Activated gamma-delta T cell treated with Interleukin-2 at 50 U/mL for 16 hours (primary cell): ENCODE measurements at regions not wholly inside any gene's neighbourhood (a gene's known extent, or its start where the extent isn't known, plus 50 kb on each side); places are given as distances from the start of the nearest gene placed in this dataset.

ENCODE experiments used
- DNase-seq: peaks from one replicate; pipeline ENCODE4 v3.0.0-alpha.2; 2020

DNA sequence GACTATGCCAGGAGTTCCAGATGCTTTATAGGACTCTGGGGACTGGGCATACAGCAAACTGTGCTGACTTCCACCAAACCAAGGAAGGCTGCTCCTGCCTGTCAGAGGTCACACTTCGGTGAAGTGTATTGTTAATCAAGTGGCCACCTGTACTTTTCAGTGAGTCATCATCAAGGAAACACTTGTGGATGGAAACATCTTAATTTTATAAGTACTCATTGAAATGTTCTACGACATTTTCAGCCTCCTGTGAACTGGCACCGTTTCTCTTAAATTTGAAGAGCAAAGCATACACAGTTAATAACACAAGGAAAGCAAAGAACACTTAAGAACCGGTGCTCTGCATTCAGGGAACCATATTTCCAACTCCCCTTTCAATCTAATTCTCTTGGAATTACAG, 801.7 kb upstream of the DPPA4 start:
- no peak for DNase-seq

DNA sequence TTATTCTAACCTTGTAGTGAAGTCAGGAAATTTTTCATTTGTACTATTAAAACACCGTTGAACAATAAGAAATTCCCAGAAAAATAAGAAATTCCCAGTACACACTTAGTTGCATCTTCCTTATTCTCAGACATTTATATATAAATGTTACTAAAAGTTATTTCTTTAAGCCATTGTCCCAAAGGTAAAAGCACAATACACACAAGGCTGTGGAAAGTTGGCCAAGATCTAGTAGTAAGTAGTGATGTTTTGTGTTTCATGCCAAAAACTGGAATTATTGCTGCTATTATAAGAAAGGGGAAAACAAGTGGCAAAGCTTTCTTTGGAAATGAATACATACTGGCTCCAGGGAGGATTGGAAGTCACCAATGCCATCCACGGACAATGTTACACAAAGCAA, 802.5 kb upstream of the DPPA4 start:
- DNase-seq: no peak

DNA sequence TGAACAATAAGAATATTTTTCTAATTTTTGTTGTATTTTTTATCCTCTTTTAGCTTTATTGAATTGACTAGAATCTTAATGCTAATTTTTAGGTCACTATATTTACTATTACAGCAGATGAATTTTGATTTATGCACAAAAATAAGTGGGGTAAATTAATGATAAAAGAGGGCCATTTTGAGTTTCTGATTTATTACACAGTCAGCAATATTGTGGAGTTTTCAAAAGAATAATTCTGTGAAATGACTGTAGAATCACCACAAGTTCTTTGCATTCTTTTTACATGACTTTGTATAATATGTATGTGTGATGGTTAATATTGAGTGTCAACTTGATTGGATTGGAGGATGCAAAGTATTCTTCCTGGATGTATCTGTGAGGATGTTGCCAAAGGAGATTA, 812.4 kb upstream of the DPPA4 start:
- DNase-seq: no peak

DNA sequence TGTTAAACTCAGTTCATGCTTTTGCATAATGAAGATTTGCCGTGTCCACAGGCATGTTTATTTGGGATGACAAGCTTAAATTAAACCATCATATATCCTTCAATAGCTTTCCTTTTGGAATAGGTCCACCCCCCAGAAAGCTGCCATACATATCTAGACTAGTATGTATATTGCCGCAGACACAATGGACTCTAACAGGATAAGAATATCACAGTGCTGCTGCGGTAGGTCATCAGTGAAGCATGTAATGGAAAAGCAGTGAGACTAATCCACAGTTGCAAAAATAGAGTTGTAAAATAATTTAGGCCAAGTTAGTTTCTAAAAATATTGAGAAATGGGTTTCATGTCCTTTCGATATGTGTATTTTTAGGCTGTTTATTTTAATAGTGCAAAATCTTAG, 819.9 kb upstream of the DPPA4 start:
- DNase-seq: no peak

DNA sequence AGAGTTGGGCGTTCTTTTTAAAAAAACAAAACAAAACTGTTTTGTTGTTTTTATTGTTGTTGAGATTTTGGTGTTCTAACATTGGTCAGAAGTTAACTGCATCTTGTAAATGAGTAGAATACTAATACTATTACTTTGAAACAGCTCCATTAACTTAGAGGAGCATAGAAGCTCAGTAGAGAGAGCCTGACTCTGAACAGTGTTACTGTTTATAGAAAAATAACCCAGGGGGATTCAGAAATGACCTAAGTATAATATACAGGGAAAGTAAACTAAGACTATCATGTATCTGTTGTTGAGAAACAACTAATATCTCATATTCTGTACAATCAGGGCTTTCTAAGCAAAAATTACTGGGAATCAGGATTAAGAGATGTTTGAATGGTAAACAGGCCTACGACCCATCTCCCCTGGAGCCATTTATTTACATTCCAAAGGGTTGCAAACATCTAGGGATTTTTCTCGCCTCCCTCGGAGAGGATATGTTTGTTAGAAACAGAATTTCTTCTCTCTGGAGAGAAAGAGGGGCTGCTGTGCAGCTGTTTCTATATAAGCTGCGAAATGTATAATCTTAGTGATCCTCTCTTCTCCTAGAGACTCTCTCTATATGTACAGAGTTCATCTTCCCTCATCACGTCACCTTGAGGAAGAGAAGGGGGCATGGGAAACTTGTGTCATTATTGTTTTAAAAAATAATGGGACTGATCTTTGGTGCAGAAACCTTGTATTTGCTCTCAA, 827.5 kb upstream of the DPPA4 start:
- no peak for DNase-seq

DNA sequence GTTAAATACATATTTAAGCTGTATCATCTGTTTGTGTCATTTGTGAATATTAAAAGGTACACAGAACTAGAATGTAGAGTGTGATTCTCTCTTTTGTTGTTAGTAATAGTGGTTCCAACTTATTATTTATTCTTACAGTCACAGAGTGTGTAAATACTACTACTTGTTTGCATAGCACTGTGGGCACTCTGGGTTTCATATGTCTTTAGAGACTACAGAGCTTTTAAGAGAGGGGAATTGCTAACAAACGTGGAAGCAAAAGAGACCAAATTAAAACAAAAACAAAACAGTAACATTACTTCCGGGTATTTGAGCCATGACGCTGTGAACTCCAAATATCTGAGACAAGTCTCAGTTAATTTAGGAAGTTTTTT, 828.0 kb upstream of the DPPA4 start:
- no peak for DNase-seq

DNA sequence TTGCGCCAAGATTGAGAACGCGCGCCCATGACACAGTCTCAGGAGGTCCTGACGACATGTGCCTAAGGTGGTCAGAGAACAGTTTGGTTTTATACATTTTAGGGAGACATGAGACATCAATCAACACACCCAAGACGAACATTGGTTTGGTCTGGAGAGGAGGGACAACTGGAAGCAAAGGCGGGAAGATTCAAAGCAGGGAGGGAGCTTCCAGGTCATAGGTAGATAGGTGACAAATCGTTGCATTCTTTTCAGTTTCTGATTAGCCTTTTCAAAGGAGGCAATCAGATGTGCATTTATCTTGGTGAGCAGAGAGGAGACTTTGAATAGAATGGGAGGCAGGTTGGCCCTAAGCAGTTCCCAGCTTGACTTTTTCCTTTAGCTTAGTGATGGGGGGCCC, 828.4 kb upstream of the DPPA4 start:
- no peak for DNase-seq

DNA sequence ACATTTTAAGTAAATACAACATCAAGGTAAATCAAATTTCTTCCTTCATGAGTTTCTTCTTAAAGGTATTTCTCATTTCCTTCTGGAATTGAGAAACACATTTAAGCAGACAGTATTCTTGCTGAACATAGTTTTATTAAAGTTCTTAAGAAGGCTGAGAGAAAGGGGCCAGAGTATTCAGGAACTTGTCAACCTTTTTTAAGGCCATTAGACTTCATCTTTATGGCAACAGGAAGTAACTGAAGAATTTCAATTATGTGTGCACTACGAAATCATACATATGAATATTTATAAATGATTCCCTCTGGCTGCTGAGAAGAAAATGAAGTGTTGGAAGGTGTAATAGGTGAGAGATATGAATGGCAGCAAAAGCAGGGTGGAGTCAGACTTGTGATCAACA, 829.4 kb upstream of the DPPA4 start:
- DNase-seq: no peak

DNA sequence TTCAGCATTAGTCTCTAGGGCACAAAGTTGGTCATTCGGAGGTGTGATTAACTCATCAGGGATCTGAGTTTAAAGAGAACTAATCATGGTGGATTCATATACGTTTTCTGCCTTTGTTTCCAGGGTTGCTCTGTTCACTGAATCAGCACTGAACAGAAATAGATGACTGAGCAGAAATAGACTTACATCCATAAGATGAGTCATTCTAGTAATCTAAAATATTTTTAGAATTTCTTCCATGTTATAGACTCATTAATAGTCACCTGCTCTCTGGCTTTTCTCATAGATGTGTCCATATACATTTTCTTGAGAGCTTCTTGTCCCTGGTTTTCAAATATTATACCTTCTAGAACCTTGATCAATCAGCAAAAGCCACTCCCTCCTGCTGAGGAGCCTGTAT, 837.6 kb upstream of the DPPA4 start:
- no peak for DNase-seq

DNA sequence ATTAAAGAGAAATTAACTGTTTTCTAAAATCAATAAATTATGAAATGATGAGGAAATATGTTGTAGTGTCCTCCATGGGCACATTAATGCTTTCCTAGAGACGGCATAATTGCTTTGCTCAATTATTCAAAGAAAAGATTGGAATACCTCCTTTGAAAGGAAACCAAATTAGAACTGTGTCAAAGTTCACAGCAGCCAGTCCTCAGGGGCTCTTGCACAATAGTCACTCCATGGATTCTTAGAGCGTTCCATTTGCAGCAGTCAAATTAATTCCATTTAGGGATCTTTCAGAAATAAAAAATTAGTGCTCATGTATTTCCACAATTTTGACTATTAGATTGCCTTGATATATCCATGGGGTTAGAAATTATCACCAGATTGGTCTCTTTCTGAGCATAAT, 841.6 kb upstream of the DPPA4 start:
- DNase-seq: no peak

DNA sequence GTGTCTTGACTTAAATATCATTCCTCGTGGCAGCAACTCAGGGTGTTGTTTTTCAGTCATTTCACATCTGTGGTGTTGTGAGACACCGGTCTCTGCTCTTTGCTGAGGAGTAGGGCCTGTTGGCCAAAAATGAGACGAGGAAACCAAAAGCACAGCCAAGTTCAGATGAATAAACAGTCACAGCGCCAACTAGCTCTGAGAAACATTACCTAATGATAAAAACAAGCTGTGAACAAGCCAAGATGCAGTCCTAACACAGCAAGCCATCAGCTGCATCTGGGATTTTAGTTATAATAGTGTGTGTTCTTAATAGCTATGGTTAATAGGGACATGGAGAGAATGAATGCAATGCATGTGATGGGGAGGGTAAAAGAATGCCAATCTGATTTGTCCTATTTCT, 843.4 kb upstream of the DPPA4 start:
- no peak for DNase-seq

DNA sequence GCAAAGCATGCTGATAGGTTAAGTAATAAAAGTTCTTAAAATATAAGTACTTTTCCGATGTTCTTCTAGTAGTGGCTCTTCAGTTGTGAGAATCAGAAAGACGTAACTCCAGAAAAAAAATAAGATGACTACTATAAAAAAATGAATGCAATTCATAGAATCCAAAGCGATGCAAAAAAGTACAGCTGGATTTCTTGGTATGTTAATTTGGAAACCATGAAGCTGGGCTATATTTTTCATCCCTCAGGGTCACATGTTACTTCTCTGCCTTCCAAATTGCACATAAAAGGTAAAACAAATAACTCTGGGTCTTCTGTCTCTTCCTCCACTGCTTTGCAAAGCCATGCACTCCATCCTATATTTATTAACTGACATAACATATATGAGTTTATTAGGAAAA, 843.9 kb upstream of the DPPA4 start:
- no peak for DNase-seq

DNA sequence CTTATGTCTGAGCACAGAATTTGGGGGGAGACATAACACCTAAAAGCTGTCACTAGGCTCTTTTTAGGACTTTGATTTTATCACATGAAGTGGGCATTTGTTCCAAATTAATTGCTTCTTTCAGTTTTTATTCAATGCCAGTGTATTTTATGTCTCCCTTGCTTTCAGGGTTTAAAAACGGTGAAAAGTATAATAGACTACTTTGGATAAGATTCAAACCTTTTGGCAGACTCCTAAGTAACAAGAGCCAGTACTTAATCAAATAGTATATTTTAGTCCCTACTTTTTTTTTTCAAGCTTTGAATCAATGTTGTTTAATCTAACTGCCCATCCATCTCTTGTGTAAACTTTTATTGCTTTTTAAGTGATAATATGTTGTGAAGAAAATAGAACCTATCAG, 847.2 kb upstream of the DPPA4 start:
- no peak for DNase-seq

DNA sequence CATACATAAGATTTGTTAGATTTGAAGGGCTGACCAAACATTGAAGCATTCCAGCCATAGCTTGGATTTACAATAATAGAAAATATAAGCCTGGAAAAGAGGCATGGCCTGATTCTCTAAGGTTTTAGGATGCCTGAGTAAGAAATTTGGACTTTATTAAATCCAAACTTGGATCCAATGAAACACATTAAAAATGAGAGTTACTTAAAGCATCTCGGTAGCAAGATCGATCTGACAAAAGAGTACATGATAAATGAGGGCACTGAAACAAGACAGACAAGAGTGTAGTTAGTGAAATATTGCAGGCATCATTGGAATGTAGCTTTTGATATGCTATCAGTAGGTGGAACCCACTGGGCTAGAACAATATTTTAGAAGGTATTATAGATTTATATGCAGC, 855.7 kb upstream of the DPPA4 start:
- DNase-seq: no peak

DNA sequence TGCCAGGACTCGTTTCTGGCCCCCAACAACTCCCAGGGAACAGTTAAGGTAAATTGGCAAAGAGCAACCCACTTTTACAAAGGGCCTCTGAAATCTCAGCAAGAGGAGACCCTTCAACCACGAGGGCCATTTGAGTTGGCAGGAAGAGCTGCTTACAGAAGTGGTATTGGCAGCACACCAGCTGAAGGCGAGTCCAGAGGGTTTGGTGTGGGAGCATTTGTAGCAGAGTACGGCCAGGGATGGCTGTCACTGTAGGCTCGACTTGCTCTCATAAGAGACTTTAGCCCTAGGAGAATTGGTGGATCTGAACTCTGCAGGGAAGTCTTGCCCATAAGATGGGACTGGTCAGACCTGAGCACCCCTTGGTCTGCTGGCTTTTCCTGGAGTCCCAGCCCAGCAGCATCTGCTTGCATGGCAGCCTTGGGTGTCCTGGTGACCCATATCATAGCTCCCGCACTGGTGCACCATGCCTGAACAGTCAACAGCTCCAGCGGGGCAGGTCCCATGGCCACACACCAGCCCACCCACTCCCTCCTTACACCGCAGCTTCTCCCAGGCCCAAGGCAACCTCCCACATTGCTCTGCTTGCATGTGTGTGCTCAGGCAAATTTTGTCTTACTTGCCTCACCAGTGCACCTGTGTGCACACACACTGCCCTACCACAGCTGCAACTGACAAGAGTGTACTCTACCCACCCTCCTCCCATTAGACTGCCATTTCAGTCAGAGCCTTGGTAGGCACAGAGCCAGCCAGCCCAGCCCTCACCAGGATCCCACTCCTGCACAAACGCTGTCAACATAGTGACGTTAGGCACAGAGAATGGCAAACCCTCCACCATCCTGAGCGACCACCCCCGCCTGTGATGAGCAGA, 861.6 kb upstream of the DPPA4 start:
- DNase-seq: no peak

DNA sequence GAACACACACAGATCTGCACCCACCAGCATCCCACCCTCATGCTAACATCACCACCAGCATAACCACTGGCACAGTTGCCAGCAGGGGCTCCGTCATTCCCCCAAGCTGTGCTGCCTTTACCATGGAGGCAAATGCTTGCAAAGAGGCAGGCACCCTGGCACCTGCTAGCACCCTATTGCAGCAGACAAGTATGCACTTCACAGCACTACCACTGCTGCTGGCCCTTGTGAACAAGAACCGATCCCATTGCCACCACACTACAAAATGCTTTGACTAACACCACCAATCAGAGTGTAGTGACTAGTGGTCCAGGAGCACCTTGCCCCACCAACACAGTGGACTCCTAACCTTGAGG, 862.2 kb upstream of the DPPA4 start:
- DNase-seq: no peak

DNA sequence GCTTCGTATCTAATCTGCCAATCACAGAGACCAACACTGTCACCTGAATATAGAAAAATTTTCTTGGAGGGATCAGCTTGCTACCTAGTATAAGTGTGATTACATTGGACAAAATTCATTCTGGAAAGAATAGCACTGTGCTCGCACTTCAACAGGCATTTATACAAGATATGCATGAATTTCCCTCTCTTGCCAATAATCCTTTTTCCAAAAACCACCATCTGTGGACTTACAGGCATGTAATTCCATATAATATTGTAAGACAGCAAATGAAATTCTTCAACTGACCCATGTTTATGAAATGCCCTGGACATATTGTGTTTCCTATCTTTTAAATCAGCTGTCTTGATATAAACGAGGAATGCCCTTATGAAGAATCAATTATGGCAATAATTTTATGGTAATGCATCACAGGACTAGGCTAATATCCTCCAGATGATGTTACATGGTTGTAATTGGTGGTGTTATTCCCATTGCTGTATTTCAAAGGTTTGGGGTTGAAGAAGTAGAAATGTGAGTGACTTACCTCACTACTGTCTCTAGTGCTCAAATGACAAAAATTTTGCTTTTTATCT, 861.4 kb upstream of the NECTIN3 start:
- DNase-seq: no peak

DNA sequence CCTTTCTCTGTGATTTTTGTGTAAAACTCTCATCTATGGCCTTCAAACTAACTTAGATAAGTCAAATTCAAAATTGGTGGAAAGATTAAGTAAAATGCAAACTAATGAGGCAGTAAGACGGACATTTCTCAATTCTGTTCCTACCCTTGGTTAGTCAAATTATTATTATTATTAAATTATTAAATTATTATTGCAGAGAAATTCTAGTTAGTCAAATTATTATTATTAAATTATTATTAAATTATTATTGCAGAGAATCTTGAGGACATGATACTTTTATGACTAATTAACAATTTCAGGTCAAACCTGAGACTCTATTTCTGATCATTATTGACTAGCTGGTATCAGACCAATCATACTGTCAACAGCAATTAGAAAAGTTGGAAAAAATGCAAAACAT, 845.0 kb upstream of the NECTIN3 start:
- DNase-seq: no peak

DNA sequence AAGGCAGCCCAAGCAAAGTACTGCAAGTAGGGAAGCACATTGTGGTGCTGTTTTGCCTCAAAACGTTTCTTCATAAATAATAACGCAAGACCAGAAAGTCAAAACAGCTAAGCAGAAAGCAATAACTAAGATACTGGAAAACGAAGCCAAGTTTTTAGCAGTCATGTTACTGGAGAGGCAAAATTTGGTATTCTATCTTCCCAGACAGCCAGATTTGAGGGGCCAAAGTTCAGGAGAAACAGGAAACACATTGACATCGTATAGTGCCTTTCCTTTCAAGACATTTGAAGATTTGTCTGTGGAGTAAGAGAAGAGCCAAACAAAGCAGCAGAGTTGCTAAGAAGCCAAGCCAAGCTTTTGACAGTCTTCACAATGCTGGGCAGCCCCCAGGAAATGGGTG, 843.6 kb upstream of the NECTIN3 start:
- DNase-seq: no peak

DNA sequence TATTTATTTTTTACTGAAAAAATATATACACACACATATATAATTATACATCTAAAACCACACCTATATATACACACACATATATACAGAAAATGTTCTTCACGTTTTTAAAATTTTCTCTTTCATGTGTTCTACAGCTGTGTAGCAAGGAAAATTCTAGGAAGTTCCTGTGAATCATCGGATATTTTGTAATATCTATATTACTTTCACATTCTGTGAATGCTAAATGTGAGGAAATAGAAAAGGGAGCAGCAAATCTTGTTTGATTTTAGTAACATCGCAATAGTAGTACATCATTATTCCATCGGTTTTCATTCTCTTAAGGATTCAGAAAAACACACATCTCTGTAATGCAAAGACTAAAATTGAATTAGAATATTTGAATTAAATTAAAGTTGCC, 836.8 kb upstream of the NECTIN3 start:
- DNase-seq: no peak

DNA sequence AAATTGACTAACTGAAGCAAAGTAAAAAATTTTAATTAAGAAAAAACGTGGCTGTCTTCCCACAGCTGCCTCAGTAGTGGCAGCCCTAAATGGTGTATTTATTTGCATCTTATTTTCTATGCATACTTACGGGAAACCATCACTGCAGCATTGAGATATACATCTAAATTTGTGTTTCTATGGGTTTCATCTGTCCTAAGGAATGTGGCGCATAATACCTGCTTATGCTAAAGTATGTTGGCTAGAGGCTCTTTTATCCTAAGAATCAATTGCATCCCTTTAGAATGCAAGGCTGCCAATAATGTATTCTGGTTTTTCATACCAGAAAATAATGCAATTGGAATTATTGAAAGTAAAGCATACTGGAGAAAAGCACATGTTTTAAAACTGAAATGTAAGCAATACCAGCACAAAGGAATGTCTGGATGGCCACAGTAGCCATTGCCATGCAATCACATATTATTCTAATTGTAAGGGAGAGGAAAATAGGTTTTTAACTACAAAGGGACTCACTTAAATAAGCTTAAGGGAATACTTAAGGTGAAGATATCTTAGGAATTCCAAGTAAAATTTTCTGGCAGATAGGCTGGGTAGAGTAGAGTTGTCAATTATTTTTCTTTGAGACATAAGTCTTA, 834.5 kb upstream of the NECTIN3 start:
- no peak for DNase-seq

DNA sequence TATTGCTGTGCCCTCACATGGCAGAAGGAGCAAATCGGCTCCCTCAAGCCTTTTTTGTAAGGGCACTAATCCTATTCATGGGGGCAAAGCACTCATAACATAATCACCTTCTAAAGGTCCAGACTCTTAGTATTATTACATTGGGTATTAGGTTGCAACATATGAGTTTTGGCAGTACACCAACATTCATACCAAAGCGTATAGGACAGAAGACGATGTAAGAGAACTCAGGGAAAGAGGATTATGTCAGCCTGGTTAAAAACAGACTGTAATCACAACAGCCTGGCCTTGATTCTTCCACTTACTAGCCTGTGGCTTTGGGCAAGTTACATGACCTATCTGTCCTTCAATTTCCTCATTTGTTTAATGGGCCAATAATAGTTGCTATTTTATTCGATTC, 828.5 kb upstream of the NECTIN3 start:
- DNase-seq: no peak

DNA sequence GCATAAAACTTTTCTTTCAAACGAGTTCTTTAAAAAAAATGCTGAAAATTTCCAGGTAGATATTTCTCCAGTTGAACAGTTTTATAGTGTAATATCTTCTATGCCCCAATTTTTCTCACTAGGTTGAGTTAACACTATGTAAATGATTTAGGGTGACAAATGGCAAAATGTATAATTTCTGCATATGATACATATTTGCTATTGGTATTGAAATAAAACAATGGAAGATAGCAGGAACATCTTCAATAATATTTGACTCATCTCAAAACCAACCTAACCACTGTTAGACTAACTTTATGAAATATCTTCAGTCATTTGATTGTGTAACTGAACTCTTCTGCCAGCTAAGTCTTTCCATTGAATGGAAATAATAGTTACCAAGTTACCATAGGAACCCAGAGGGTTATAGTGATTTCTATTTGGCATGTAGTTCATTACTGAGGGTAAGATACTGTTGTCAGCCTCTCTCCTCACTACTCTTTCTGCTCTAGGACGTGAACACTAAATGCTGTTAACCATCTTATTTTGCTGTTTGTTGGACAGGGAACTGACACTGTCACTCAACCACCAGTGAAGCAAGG, 824.7 kb upstream of the NECTIN3 start:
- DNase-seq: no peak

DNA sequence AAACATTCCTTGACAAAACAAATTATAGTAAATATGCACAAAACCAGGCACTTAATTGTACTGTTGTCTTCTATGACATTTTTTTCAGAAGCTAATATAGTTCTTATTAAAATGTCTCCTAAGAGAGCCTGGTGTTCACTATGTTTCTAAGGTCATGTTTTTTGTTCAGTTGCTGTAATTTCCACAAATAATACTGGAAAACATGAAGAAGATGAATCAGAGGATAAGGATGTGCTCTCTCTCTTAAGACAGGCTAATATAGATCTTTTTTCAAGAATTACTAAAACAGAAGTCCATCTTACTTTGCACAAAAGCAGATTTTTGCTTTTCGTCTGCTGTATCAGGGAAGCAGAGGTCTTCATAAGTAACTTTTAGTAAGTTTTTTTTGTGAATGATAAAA, 823.0 kb upstream of the NECTIN3 start:
- no peak for DNase-seq
